CD4-positive, alpha-beta T cell (primary cell): ENCODE measurements at regions not wholly inside any gene's neighbourhood (a gene's known extent, or its start where the extent isn't known, plus 50 kb on each side); places are given as distances from the start of the nearest gene placed in this dataset.

ENCODE experiments used
- ATAC-seq: fragments of 200-7000 bp; cut with Tn5 transposase; one replicate; pipeline ENCODE4 v1.10.0; 2022; ENCODE audit warnings: mild to moderate bottlenecking; ENCODE audit not compliant: poor library complexity
- CTCF ChIA-PET: fragments of 350-600 bp; sonication (Branson Sonifier 250); formaldehyde crosslinking; loops from one replicate; lab custom pipeline; 2021; ENCODE audit warnings: antibody characterized with exemption, inconsistent platforms; lab: Charles Lee
- POLR2A ChIA-PET: fragments of 350-600 bp; sonication (Branson Sonifier 250); formaldehyde crosslinking; loops from one replicate; lab custom pipeline; 2021; ENCODE audit warnings: antibody characterized with exemption, inconsistent platforms; lab: Charles Lee
- DNase-seq, 14 experiments: peaks; one replicate each; pipeline ENCODE4 v3.0.0-alpha.2; 2013 to 2020; ENCODE audit warnings: mixed read lengths in 2 of 14
- H3K27ac ChIP-seq, 2 donors: one replicate each; pipeline versions ENCODE4 v1.5.1 to v1.7.0; 2013; ENCODE audit warnings: low read length in 2 of 2, low read depth in 1 of 2, mild to moderate bottlenecking in 1 of 2
- H3K27me3 ChIP-seq, 2 experiments: 1 replicate in 1 of 2; 2 replicates in 1 of 2; pipeline versions ENCODE4 v1.6.1 to v1.7.0; 2013; ENCODE audit warnings: low read length in 2 of 2, control low read depth in 1 of 2, mild to moderate bottlenecking in 1 of 2, moderate library complexity in 1 of 2; ENCODE audit not compliant: insufficient read depth in 2 of 2, control insufficient read depth in 1 of 2
- H3K36me3 ChIP-seq: one replicate; pipeline ENCODE4 v1.6.1; 2013; ENCODE audit warnings: low read length, control low read depth; ENCODE audit not compliant: insufficient read depth
- H3K4me1 ChIP-seq: one replicate; pipeline ENCODE4 v1.6.1; 2013; ENCODE audit warnings: low read length, control low read depth; ENCODE audit not compliant: insufficient read depth
- H3K4me3 ChIP-seq: one replicate; pipeline ENCODE4 v1.5.1; 2013; ENCODE audit warnings: mild to moderate bottlenecking, low read length, moderate library complexity
- H3K9me3 ChIP-seq, 2 experiments: 1 replicate in 1 of 2; 2 replicates in 1 of 2; pipeline versions ENCODE4 v1.6.1 to v1.7.0; 2013; ENCODE audit warnings: low read length in 2 of 2, mild to moderate bottlenecking in 2 of 2, control low read depth in 1 of 2, moderate library complexity in 1 of 2; ENCODE audit not compliant: control insufficient read depth in 1 of 2, insufficient read depth in 1 of 2
- H3K27ac Mint-ChIP-seq: one replicate; pipeline ENCODE4 v1.8.0; 2020; ENCODE audit warnings: mixed read lengths
- H3K27me3 Mint-ChIP-seq: one replicate; pipeline ENCODE4 v1.8.0; 2021; ENCODE audit warnings: mixed read lengths
- H3K36me3 Mint-ChIP-seq: one replicate; pipeline ENCODE4 v1.8.0; 2021; ENCODE audit warnings: low read depth, mixed read lengths
- H3K4me1 Mint-ChIP-seq: one replicate; pipeline ENCODE4 v1.8.0; 2021; ENCODE audit warnings: low read depth, mixed read lengths
- H3K4me3 Mint-ChIP-seq: one replicate; pipeline ENCODE4 v1.8.0; 2020; ENCODE audit warnings: mild to moderate bottlenecking, mixed read lengths
- H3K9me3 Mint-ChIP-seq: one replicate; pipeline ENCODE4 v1.8.0; 2020; ENCODE audit warnings: mixed read lengths
- intact Hi-C, 2 experiments: fragments of 100-400 bp; cut with DNase I in 1 of 2; cut with micrococcal nuclease in 1 of 2; formaldehyde crosslinking; loops; one replicate each; pipeline versions ENCODE4 v1.15.1 to v1.9.0; 2023 to 2025; cut with DNase I, micrococcal nuclease
- TF ChIP-seq, protein P1 (sequence below): fragments of 200-600 bp; IDR thresholded peaks from one replicate; pipeline ENCODE4 v1.8.0; 2022; ENCODE audit warnings: antibody characterized with exemption, mild to moderate bottlenecking

DNA sequence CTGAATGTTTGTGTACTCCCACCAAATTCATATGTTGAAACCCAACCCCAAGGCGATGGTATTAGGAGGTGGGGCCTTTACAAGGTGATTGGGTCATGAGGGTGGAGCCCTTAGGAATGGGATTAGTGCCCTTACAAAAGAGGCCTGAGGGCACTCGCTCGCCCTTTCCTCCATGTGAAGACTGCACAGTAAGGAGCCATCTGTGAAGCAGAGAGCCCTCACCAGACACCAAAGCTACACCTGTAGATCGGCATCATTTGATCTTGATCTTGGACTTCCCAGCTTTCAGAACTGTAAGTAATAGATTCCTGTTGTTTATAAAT is 62.9 kb upstream of the FZD7 start:
- H3K4me3 Mint-ChIP-seq = no peak overlapping the region
- ChIA-PET CTCF (no interaction called here), POLR2A (no interaction called here)
- TF ChIP-seq, protein P1, sequence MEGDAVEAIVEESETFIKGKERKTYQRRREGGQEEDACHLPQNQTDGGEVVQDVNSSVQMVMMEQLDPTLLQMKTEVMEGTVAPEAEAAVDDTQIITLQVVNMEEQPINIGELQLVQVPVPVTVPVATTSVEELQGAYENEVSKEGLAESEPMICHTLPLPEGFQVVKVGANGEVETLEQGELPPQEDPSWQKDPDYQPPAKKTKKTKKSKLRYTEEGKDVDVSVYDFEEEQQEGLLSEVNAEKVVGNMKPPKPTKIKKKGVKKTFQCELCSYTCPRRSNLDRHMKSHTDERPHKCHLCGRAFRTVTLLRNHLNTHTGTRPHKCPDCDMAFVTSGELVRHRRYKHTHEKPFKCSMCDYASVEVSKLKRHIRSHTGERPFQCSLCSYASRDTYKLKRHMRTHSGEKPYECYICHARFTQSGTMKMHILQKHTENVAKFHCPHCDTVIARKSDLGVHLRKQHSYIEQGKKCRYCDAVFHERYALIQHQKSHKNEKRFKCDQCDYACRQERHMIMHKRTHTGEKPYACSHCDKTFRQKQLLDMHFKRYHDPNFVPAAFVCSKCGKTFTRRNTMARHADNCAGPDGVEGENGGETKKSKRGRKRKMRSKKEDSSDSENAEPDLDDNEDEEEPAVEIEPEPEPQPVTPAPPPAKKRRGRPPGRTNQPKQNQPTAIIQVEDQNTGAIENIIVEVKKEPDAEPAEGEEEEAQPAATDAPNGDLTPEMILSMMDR = no peak
- no peaks in the 10 kb centered on the region for H3K27me3 ChIP-seq
- H3K4me3 ChIP-seq = no peak overlapping the region
- H3K4me1 ChIP-seq = no peaks in the 10 kb centered on the region
- no peaks in the 10 kb centered on the region for H3K9me3 ChIP-seq
- no peak overlapping the region for H3K27ac Mint-ChIP-seq
- H3K4me1 Mint-ChIP-seq = no peaks in the 10 kb centered on the region
- DNase-seq (no peak), ATAC-seq (no peak)
- no peaks in the 10 kb centered on the region for H3K9me3 Mint-ChIP-seq
- no peaks in the 10 kb centered on the region for H3K36me3 ChIP-seq
- H3K27ac ChIP-seq = no peak overlapping the region
- H3K36me3 Mint-ChIP-seq = no peaks in the 10 kb centered on the region
- intact Hi-C loops = no loop called here
- H3K27me3 Mint-ChIP-seq = no peaks in the 10 kb centered on the region

DNA sequence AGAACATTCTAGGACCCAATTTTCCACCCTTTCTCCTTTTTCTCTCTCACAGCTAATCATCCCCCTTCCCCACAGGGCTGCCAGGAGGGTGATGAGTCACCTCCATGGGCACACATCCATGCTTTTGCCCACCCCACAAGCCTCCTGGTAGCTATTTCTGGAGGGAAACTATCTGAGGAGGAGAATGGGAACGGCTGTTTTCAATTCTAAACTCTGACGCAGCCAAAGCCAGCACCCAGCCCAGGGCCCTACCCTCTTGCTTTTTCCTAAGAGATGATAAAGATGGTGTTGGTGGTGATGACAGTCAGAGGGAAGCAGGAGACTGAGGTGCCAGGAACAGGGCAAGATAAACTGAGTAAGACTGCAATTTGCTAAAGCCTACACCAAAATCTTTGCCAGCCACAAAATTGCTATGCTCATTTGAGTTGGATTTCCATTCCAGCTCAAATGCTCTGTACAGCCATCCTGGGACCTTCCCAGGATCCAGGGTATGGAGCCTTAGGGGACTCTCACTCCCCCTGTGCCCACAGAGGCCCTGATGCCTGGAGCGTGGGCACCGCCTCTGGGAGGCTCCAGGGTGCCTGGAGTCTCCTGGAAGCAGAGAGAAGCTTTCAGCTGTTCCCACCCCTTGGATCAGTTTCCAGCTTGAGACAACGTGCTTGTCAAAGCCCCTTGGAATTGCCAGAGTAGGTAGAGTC is 62.0 kb upstream of the FZD7 start:
- H3K4me1 ChIP-seq = no peaks in the 10 kb centered on the region
- no peak overlapping the region for H3K27ac ChIP-seq
- DNase-seq = no peak
- H3K4me3 Mint-ChIP-seq = no peak overlapping the region
- no peak overlapping the region for H3K4me3 ChIP-seq
- H3K36me3 Mint-ChIP-seq = no peaks in the 10 kb centered on the region
- peaks cover 5% of the 10 kb centered on the region for H3K27me3 Mint-ChIP-seq
- no peak for ATAC-seq
- TF ChIP-seq, protein P1 = no peak
- ChIA-PET POLR2A (no interaction called here), CTCF (no interaction called here)
- no peaks in the 10 kb centered on the region for H3K9me3 Mint-ChIP-seq
- H3K36me3 ChIP-seq = no peaks in the 10 kb centered on the region
- H3K9me3 ChIP-seq = no peaks in the 10 kb centered on the region
- H3K4me1 Mint-ChIP-seq = no peaks in the 10 kb centered on the region
- H3K27me3 ChIP-seq = peaks cover 0 to 3% of the 10 kb centered on the region in 2 experiments
- H3K27ac Mint-ChIP-seq = no peak overlapping the region
- intact Hi-C loops = no loop called here

DNA sequence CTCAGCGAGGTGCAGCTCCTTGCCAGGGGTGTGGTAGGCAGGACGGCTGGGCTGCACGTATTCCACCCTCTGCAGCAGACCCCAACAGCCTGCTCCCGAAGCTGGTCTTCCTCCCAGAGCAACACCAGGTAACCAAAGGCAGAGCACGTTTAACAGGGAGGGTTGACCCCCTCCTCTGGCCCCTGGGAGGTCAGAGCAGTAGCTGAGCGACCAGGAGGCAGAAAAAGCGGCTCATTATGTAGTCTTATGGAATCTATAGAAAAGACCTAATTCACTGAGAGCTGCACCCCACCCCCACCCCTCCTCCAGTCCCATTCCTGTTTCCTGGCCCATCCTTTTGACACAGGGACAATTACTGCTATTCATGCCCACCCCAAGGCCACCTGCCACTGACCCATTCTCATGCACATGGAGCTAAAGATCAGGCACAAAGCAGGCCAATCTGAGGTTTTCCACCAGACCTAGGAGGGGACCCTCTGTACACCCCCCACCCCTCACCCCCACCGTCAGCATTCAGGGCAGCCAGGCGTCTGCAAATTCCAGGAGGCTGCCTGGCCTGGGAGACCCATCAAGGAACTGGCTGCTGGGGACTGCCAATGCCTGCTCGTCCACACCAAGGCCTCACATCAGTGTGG is 60.9 kb upstream of the FZD7 start:
- no peaks in the 10 kb centered on the region for H3K4me1 ChIP-seq
- H3K36me3 Mint-ChIP-seq = no peaks in the 10 kb centered on the region
- no peaks in the 10 kb centered on the region for H3K9me3 Mint-ChIP-seq
- H3K27ac ChIP-seq = no peak overlapping the region
- TF ChIP-seq, protein P1 = no peak
- no peak overlapping the region for H3K27ac Mint-ChIP-seq
- POLR2A ChIA-PET = interaction anchor here (0.5 kb wide), 1 partner anchor 68 kb away, joined by 3 read pairs; no protein-coding TSS in a partner anchor
- CTCF ChIA-PET = no interaction called here
- H3K4me3 Mint-ChIP-seq = no peak overlapping the region
- peaks cover 0 to 3% of the 10 kb centered on the region in 2 experiments for H3K27me3 ChIP-seq
- H3K27me3 Mint-ChIP-seq = peaks cover 5% of the 10 kb centered on the region
- no peaks in the 10 kb centered on the region for H3K36me3 ChIP-seq
- no peak overlapping the region for H3K4me3 ChIP-seq
- no peaks in the 10 kb centered on the region for H3K4me1 Mint-ChIP-seq
- H3K9me3 ChIP-seq = no peaks in the 10 kb centered on the region
- DNase-seq (no peak), ATAC-seq (no peak)
- intact Hi-C loops = no loop called here
